RWPE1 (cell line): ENCODE measurements at regions not wholly inside any gene's neighbourhood (a gene's known extent, or its start where the extent isn't known, plus 50 kb on each side); places are given as distances from the start of the nearest gene placed in this dataset.

Experiments used
- CTCF ChIA-PET: fragments of 350-600 bp; sonication (Branson Sonifier 250); formaldehyde crosslinking; extraction: SDS; loops from one replicate; lab custom pipeline; 2021; lab: Yijun Ruan, JAX
- POLR2A ChIA-PET: fragments of 400-600 bp; formaldehyde crosslinking; extraction: SDS; loops from one replicate; lab custom pipeline; 2020; ENCODE audit warnings: antibody characterized with exemption; ENCODE audit not compliant: low non-redundant PET; lab: Yijun Ruan, JAX
- DNase-seq: peaks from one replicate; pipeline ENCODE4 v3.0.0; 2012; ENCODE audit warnings: low spot score
- H3K27ac ChIP-seq: fragments of 450-650 bp; 2 replicates; pipeline ENCODE4 v1.5.1; 2017
- TF ChIP-seq, protein P1 (sequence below): fragments of 450-650 bp; conservative IDR thresholded peaks from 2 replicates; pipeline ENCODE4 v1.5.1; 2017; ENCODE audit warnings: low read depth, mild to moderate bottlenecking

DNA sequence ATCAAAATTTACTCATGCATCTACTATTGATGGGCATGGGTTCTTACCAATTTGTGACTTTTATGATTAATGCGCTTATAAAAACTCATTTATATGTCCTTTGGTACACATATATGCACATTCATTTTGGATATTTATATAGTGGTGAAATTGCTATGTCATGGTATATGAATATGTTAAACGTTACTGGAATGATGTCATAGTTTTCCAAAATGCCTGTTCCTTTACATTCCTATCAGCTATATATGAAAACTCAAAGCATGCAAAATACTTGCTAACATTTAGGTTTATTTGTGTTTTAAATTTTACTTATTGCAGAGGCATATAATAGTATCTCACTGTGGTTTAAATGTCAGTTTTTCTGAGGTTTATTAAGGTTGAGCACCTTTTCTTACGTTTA, 1403.1 kb downstream of the HACE1 start:
- CTCF ChIA-PET = no interaction called here
- DNase-seq = no peak
- TF ChIP-seq, protein P1, sequence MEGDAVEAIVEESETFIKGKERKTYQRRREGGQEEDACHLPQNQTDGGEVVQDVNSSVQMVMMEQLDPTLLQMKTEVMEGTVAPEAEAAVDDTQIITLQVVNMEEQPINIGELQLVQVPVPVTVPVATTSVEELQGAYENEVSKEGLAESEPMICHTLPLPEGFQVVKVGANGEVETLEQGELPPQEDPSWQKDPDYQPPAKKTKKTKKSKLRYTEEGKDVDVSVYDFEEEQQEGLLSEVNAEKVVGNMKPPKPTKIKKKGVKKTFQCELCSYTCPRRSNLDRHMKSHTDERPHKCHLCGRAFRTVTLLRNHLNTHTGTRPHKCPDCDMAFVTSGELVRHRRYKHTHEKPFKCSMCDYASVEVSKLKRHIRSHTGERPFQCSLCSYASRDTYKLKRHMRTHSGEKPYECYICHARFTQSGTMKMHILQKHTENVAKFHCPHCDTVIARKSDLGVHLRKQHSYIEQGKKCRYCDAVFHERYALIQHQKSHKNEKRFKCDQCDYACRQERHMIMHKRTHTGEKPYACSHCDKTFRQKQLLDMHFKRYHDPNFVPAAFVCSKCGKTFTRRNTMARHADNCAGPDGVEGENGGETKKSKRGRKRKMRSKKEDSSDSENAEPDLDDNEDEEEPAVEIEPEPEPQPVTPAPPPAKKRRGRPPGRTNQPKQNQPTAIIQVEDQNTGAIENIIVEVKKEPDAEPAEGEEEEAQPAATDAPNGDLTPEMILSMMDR = no peak
- no peak overlapping the region for H3K27ac ChIP-seq
- POLR2A ChIA-PET = no interaction called here

GRCh38 chr6:103455275-103455674, 1404.4 kb downstream of the HACE1 start:
- CTCF ChIA-PET = no interaction called here
- TF ChIP-seq, protein P1 = no peak
- H3K27ac ChIP-seq = no peak overlapping the region
- no peak for DNase-seq
- POLR2A ChIA-PET = no interaction called here

DNA sequence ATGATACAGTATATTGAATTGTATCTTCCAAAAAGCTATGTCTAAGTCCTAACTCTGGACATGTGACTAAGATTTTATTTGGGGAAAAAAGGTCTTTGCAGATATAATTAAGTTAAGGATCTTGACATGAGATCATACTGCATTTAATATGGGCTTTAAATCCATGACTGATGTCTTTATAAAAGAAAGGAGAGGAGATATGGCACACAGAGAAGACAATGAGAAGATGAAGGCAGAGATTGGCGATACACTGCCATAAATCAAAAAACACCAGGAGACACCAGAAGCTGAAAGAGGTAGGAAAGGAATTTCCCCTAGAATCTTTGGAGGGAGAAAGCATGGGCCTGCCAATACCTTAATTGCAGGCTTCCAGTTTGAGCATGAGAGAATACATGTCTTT, 1450.2 kb downstream of the HACE1 start:
- CTCF ChIA-PET = no interaction called here
- POLR2A ChIA-PET = no interaction called here

GRCh38 chr6:103405321-103405720, 1454.4 kb downstream of the HACE1 start:
- TF ChIP-seq, protein P1 = no peak
- ChIA-PET POLR2A (no interaction called here), CTCF (interaction anchor here (0.7 kb wide), 1 partner anchor 1371 kb away, joined by 4 read pairs; no protein-coding TSS in a partner anchor)
- H3K27ac ChIP-seq = no peak overlapping the region
- DNase-seq = no peak

More for the DNA sequence above, 1450.2 kb downstream of the HACE1 start:
- no peak for DNase-seq
- no peak overlapping the region for H3K27ac ChIP-seq
- TF ChIP-seq, protein P1 = no peak

- no peak overlapping the region for H3K27ac ChIP-seq
- TF ChIP-seq, protein P1 = no peak
- POLR2A ChIA-PET = no interaction called here
- CTCF ChIA-PET = no interaction called here
- no peak for DNase-seq
Observed at GRCh38 chr6:103404799-103405198, 1454.9 kb downstream of the HACE1 start.

DNA sequence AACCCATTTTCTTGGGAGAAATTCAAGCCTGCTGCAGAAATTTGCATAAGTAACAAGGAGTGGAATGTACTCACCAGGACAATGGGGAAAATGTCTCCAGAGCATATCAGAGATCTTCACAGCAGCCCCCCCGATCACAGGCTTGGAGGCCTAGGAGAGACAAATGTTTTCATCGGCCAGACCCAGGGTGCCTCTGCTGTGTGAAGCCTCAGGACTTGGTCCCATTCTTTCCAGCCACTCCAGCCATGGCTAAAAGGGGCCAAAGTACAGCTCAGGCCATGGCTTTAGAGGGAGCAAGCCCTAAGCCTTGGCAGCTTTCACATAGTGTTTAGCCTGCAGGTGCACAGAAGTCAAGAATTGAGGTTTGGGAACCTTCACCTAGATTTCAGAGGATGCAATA, 1463.0 kb downstream of the HACE1 start:
- no peak overlapping the region for H3K27ac ChIP-seq
- ChIA-PET CTCF (no interaction called here), POLR2A (no interaction called here)
- TF ChIP-seq, protein P1 = no peak
- no peak for DNase-seq

DNA sequence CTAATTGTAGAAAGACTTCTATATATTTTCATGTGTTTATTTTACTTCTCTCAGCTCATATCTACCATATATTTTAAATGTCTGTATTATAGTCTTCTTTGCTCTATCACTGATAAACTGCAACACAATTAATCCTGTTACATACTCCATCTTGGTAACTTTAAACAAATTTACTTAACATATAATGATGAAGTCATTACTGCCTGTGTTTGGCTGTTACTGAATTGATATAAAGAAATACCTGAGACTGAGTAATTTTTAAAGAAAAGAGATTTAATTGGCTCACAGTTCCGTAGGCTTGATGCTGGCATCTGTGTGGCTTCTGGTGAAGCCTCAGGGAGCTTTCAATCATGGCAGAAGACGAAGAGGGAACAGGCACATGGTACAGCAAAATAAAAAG, 1480.4 kb downstream of the HACE1 start:
- TF ChIP-seq, protein P1 = no peak
- ChIA-PET CTCF (no interaction called here), POLR2A (no interaction called here)
- DNase-seq = no peak
- no peak overlapping the region for H3K27ac ChIP-seq
